Kidney (tissue), 13 donors: ENCODE measurements at regions not wholly inside any gene's neighbourhood (a gene's known extent, or its start where the extent isn't known, plus 50 kb on each side); places are given as distances from the start of the nearest gene placed in this dataset.

Experiments
- DNase-seq, 5 donors: peaks; one replicate each; pipeline ENCODE4 v3.0.0-alpha.2; 2013 to 2020
- FAIRE-seq: peaks from 2 replicates; lab custom pipeline; 2012; peaks lifted over from hg19 to GRCh38; lab: Jason Lieb, UNC
- H3K27ac ChIP-seq, 2 donors: one replicate each; pipeline ENCODE4 v1.7.0; 2013; ENCODE audit warnings: low read depth in 2 of 2, low read length in 2 of 2, inconsistent platforms in 1 of 2
- H3K27me3 ChIP-seq: one replicate; pipeline ENCODE4 v1.7.1; 2013; ENCODE audit warnings: low read length, inconsistent platforms; ENCODE audit not compliant: control insufficient read depth, insufficient read depth
- H3K36me3 ChIP-seq, 3 donors: one replicate each; pipeline versions ENCODE4 v1.7.0 to v1.7.1; 2013; ENCODE audit warnings: low read length in 3 of 3, control low read depth in 1 of 3, inconsistent platforms in 1 of 3; ENCODE audit not compliant: insufficient read depth in 3 of 3, control insufficient read depth in 2 of 3
- H3K4me1 ChIP-seq, 3 donors: one replicate each; pipeline versions ENCODE4 v1.7.0 to v1.7.1; 2013; ENCODE audit warnings: low read length in 3 of 3, inconsistent platforms in 1 of 3, low read depth in 1 of 3; ENCODE audit not compliant: control insufficient read depth in 2 of 3, insufficient read depth in 2 of 3
- H3K4me3 ChIP-seq, 3 donors: one replicate each; pipeline versions ENCODE4 v1.7.0 to v1.8.1; 2013; ENCODE audit warnings: low read length in 3 of 3, control low read depth in 1 of 3, inconsistent platforms in 1 of 3
- H3K9ac ChIP-seq, 3 donors: one replicate each; pipeline versions ENCODE4 v1.7.0 to v1.7.1; 2013; ENCODE audit warnings: low read length in 3 of 3, control low read depth in 1 of 3, inconsistent platforms in 1 of 3
- H3K9me3 ChIP-seq, 3 donors: one replicate each; pipeline versions ENCODE4 v1.7.0 to v1.7.1; 2013; ENCODE audit warnings: low read length in 3 of 3, control low read depth in 1 of 3, inconsistent platforms in 1 of 3; ENCODE audit not compliant: control insufficient read depth in 2 of 3, insufficient read depth in 1 of 3
- intact Hi-C: fragments of 100-400 bp; cut with DNase I; formaldehyde crosslinking; loops from one replicate; pipeline ENCODE4 v1.11.1; 2022
- TF ChIP-seq, protein P1 (sequence below): IDR thresholded peaks from 3 replicates; pipeline ENCODE4 v1.5.1; 2012; ENCODE audit warnings: mild to moderate bottlenecking, moderate library complexity, borderline replicate concordance; ENCODE audit not compliant: insufficient read depth; ENCODE audit errors: extremely low read depth
- donor health status: control.
- donor health status: control.
- donor health status: control.
- donor health status: control.
- donor health status: control.
- donor health status: DM: yes; HTN: yes; CAD: no.
- donor health status: Normal renal cell carcinoma (clear cell type).

DNA sequence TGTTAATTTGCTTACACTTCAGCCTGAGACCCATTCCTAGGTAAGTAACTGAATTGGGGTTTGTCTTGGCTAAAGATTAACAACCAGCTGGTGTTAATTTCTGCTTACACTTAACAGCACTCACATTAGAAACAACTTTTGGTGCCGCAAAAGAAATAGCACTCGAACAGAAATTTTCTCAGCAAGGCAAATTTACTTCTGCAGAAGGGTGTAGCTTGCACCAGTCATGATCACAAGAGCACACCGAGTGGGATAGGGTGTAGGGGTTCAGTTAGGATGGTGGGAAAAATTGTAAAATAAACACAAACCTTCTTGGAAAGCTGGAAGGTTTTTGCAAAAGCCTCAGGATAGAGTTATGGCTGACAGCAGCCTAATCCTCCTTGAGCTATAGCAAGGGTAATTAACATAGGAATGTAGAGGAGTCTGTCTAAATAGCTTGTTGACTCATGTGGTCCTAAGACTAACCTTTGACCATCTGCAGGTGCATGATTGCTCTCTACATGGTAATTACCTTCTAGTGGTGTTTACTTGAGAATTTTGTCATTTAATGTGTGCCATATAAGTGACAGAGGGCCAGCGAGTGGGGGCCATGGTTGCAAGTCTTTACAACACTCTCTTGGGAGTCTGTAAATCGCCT is 67.8 kb upstream of the CDK13 start:
- DNase-seq (no peak), FAIRE-seq (no peak)
- no peak overlapping the region for H3K27ac ChIP-seq
- no peak overlapping the region for H3K4me3 ChIP-seq
- intact Hi-C loops: no loop called here
- H3K4me1 ChIP-seq: no peaks in the 10 kb centered on the region
- TF ChIP-seq, protein P1, sequence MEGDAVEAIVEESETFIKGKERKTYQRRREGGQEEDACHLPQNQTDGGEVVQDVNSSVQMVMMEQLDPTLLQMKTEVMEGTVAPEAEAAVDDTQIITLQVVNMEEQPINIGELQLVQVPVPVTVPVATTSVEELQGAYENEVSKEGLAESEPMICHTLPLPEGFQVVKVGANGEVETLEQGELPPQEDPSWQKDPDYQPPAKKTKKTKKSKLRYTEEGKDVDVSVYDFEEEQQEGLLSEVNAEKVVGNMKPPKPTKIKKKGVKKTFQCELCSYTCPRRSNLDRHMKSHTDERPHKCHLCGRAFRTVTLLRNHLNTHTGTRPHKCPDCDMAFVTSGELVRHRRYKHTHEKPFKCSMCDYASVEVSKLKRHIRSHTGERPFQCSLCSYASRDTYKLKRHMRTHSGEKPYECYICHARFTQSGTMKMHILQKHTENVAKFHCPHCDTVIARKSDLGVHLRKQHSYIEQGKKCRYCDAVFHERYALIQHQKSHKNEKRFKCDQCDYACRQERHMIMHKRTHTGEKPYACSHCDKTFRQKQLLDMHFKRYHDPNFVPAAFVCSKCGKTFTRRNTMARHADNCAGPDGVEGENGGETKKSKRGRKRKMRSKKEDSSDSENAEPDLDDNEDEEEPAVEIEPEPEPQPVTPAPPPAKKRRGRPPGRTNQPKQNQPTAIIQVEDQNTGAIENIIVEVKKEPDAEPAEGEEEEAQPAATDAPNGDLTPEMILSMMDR: no peak
- H3K9me3 ChIP-seq: peaks cover 0 to 8% (median 0%) of the 10 kb centered on the region in 3 donors
- no peak overlapping the region for H3K9ac ChIP-seq
- no peaks in the 10 kb centered on the region for H3K27me3 ChIP-seq
- no peaks in the 10 kb centered on the region for H3K36me3 ChIP-seq

DNA sequence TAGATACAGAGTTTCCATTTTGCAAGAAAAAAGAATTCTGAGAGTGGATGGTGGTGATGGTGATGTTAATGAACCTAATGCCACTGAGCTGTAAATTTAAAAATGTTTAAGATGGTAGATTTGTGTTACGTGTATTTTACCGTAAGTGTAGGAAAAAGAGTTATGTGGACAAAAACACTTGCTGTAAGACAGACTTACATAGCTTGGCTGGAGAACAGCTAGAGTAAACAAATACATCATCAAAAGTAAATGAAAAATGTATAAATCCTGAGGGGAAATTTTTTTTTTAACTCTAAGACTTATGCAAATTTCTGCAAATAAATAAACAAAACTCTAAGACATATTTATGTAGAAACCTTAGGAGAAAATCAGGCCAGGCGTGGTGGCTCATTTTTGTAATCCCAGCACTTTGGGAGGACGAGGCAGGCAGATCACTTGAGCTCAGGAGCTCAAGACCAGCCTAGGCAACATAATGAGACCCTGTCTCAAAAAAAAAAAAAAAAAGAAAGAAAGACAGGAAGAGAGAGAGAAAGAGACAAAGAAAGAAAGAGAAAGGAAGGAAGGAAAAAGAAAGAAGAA is 66.2 kb upstream of the CDK13 start:
- TF ChIP-seq, protein P1: no peak
- intact Hi-C loops: no loop called here
- no peak for DNase-seq
- Histone ChIP-seq H3K9ac (no peak overlapping the region), H3K36me3 (no peaks in the 10 kb centered on the region), H3K4me1 (no peaks in the 10 kb centered on the region), H3K27me3 (no peaks in the 10 kb centered on the region), H3K27ac (no peak overlapping the region), H3K9me3 (peaks cover 0 to 8% (median 0%) of the 10 kb centered on the region in 3 donors), H3K4me3 (no peak overlapping the region)
- FAIRE-seq: no peak

DNA sequence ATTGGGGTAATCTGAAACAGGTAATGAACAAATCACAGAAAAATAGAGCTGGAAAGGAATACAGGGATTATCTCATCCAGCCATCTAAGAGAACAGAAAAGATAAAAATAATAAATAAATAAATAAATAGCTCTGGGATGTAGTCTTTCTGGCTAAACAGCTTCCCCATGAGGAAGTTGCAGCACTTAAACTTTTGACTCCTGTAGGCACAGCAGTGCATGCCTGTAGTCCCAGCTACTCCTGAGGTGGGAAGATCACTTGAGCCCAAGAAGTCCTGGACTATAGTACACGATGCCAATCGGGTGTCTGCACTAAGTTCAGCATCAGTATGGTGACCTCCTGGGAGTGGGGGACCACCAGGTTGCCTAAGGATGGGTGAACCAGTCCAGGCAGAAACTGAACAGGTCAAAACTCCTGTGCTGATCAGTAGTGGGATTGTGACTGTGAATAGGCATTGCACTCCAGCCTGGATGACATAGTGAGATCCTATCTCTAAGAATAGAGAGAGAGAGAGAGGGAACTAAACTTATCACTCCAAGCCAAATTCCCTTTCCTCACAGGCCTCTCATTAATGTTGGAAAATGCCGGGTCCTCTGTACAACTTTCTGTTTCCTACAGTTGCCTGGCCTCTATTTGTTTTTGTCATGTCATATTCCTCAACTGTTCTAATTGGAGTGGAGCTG is 61.7 kb upstream of the CDK13 start:
- FAIRE-seq (no peak), DNase-seq (no peak)
- H3K36me3 ChIP-seq: no peaks in the 10 kb centered on the region
- no peaks in the 10 kb centered on the region for H3K27me3 ChIP-seq
- no peak overlapping the region for H3K9ac ChIP-seq
- H3K4me3 ChIP-seq: no peak overlapping the region
- H3K4me1 ChIP-seq: no peaks in the 10 kb centered on the region
- no peaks in the 10 kb centered on the region for H3K9me3 ChIP-seq
- TF ChIP-seq, protein P1: no peak
- intact Hi-C loops: no loop called here
- H3K27ac ChIP-seq: no peak overlapping the region
